Fibroblast of the aortic adventitia (primary cell): ENCODE measurements at regions not wholly inside any gene's neighbourhood (a gene's known extent, or its start where the extent isn't known, plus 50 kb on each side); places are given as distances from the start of the nearest gene placed in this dataset.

Experiments
- DNase-seq: peaks from one replicate; pipeline ENCODE4 v3.0.0-alpha.2; 2010; ENCODE audit warnings: low read depth
- H3K4me3 ChIP-seq: 2 replicates; pipeline ENCODE4 v1.5.1; 2011; ENCODE audit warnings: low read depth, mild to moderate bottlenecking, control low read depth, low read length, moderate library complexity
- TF ChIP-seq, protein P1 (sequence below): IDR thresholded peaks from 2 replicates; pipeline ENCODE4 v1.5.1; 2011; ENCODE audit warnings: mild to moderate bottlenecking, low read length, control low read depth, inconsistent platforms; ENCODE audit not compliant: insufficient read depth

DNA sequence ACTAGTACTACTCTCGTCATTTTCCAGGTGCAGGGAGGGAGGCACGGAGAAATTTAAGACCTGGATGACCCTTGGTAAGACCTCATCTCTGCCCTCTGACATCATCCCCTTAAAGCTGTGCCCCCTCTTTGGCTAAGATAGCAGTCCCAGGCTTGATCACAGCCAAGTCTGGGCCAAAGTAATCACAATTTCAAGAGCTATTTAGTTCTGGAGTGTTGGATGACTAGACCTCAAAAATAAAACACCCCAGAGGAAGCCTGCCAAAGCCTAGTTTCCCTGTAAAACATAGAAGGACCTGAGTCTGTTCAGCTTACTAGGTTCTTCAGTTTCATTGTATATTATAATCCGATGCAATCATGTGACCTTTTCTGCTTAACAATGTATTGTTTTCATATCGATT is 144.6 kb upstream of the ARHGEF9 start:
- TF ChIP-seq, protein P1, sequence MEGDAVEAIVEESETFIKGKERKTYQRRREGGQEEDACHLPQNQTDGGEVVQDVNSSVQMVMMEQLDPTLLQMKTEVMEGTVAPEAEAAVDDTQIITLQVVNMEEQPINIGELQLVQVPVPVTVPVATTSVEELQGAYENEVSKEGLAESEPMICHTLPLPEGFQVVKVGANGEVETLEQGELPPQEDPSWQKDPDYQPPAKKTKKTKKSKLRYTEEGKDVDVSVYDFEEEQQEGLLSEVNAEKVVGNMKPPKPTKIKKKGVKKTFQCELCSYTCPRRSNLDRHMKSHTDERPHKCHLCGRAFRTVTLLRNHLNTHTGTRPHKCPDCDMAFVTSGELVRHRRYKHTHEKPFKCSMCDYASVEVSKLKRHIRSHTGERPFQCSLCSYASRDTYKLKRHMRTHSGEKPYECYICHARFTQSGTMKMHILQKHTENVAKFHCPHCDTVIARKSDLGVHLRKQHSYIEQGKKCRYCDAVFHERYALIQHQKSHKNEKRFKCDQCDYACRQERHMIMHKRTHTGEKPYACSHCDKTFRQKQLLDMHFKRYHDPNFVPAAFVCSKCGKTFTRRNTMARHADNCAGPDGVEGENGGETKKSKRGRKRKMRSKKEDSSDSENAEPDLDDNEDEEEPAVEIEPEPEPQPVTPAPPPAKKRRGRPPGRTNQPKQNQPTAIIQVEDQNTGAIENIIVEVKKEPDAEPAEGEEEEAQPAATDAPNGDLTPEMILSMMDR, result no peak
- no peak overlapping the region for H3K4me3 ChIP-seq
- DNase-seq, result no peak

DNA sequence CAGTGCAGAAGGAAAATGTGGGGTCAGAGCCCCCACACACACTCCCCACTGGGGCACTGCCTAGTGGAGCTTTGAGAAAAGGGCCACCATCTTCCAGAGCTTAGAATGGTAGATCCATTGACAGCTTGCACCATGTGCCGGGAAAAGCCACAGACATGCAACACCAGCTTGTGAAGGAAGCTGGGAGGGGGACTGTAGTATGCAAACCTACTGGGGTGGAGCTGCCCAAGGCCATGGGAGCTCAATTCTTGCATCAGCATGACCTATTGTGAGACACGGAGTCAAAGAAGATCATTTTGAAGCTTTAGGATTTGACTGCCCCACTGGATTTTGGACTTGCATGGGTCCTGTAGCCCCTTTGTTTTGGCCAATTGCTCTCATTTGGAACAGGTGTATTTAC is 142.8 kb upstream of the ARHGEF9 start:
- TF ChIP-seq, protein P1, result no peak
- DNase-seq, result no peak
- no peak overlapping the region for H3K4me3 ChIP-seq

DNA sequence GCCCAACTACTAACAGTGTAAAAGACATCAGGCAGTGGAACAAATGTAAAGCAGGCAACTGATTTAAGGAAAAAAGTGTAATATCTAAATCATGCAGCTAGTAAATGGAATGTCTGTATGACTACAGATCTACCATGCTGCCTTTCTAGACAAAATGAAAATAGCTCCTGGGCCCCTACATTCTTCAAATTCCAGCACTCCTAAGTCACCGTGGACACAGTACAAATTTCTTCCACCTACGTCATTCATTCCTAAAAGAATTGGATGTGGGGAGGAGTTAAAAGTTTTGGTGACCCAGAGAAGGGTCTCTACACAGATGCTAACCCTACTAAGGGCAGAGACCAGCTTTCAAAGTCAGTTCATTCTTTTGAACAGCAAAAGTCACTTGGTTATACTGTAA is 137.2 kb upstream of the ARHGEF9 start:
- TF ChIP-seq, protein P1, result no peak
- no peak overlapping the region for H3K4me3 ChIP-seq
- peak; percentile 28 for DNase-seq

DNA sequence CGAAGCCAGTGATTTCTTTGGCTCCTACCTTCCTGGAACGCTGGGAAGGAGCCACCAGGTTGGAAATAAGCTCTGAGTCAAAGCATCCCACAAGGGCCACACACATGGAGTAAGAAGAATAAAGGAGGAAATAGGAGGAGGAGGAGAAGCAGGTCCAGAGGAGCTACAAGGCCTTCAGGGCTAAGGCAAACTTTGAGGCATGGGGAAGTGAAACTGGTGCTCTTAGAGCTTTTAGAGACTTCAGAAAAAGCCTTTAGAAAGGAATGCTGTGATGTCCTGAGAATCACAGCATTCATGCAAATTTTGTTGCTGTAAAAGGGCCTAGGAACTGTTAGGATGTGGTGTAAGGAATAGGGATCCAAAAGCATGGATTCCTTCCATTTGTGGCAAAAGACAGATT is 135.9 kb upstream of the ARHGEF9 start:
- TF ChIP-seq, protein P1, result no peak
- DNase-seq, result no peak
- no peak overlapping the region for H3K4me3 ChIP-seq

DNA sequence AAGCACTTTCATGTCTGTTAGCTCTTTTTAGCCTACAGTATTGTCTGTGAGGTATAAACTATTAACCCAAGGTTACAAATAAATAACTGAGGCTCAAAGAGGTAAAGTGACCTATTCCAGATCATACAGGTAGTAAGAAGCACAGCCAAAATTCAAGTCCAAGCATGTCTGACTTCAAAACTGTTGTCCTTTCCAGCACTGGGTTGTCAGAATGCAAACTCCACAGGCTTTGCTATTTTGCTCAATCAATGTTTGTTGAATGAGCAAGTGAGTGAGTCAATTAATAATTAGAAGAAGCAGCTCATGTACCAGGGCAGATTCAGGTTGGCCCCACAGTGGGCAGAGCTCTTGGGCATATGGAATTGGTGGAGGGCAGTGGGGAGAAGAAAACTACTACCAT is 134.1 kb upstream of the ARHGEF9 start:
- no peak for DNase-seq
- H3K4me3 ChIP-seq, result no peak overlapping the region
- TF ChIP-seq, protein P1, result no peak

DNA sequence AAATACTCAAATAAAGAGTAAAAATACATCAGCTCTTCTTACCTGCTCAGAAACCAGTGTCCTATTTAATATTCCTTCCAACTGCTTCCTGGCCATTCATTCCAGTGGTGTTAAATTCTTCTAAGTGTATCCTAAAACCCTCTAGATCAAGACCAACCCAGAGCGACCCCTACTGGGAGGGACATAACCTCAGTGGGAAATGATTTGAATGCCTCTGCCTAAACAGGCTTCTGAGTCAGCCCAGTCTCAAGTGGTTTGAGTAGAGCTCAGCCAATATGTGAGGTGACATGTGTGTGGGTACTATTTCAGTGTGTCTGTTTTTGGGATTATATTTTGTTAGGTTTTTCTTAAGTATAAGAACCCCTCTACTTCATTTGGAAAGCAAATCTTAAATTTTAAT is 133.6 kb upstream of the ARHGEF9 start:
- no peak overlapping the region for H3K4me3 ChIP-seq
- TF ChIP-seq, protein P1, result no peak
- DNase-seq, result no peak

DNA sequence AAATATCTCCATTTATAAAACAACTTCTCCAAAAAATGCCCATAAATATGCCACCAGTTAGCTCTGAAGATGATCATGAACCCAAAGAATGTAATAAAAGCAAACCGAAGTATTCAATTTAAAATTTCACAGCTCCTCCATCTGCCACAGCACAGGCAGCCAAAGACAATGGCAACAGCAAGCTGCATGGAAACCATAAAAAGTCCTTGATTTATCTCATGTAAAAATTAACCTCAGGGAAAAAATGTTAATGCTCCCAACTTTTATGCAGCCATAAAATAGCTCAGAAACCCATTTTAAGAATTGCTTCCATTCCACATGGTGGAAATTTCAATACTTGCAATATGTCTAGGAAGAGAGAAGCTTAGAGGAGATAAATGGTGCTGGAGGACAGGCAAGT is 132.3 kb upstream of the ARHGEF9 start:
- H3K4me3 ChIP-seq, result no peak overlapping the region
- TF ChIP-seq, protein P1, result no peak
- DNase-seq, result no peak
